Keratinocyte (primary cell): ENCODE measurements at regions not wholly inside any gene's neighbourhood (a gene's known extent, or its start where the extent isn't known, plus 50 kb on each side); places are given as distances from the start of the nearest gene placed in this dataset.

Experiments used
- DNase-seq: peaks from one replicate; pipeline ENCODE4 v3.0.0-alpha.2; 2011; ENCODE audit warnings: low read depth, missing footprints, low spot score
- FAIRE-seq: peaks from 2 replicates; lab custom pipeline; 2011; peaks lifted over from hg19 to GRCh38; lab: Jason Lieb, UNC
- H2AFZ ChIP-seq: 2 replicates; pipeline ENCODE4 v1.6.0; 2012; ENCODE audit warnings: low read length, control low read depth, inconsistent platforms; ENCODE audit not compliant: control insufficient read depth
- H3K27ac ChIP-seq: 2 replicates; pipeline ENCODE4 v1.5.1; 2011; ENCODE audit warnings: low read length; ENCODE audit not compliant: control insufficient read depth, insufficient read depth
- H3K27me3 ChIP-seq: 3 replicates; pipeline ENCODE4 v1.6.0; 2011; ENCODE audit warnings: low read length; ENCODE audit not compliant: control insufficient read depth, insufficient read depth; ENCODE audit errors: extremely low read depth
- H3K36me3 ChIP-seq, 2 experiments: 2 replicates in 1 of 2; 3 replicates in 1 of 2; pipeline ENCODE4 v1.5.1; 2011; ENCODE audit warnings: low read length in 2 of 2, mild to moderate bottlenecking in 1 of 2; ENCODE audit not compliant: control insufficient read depth in 2 of 2, insufficient read depth in 2 of 2; ENCODE audit errors: extremely low read depth in 1 of 2
- H3K4me1 ChIP-seq: 3 replicates; pipeline ENCODE4 v1.5.1; 2011; ENCODE audit warnings: low read length; ENCODE audit not compliant: control insufficient read depth, insufficient read depth; ENCODE audit errors: extremely low read depth
- H3K4me2 ChIP-seq: 3 replicates; pipeline ENCODE4 v1.6.0; 2011; ENCODE audit warnings: low read depth, low read length; ENCODE audit not compliant: control insufficient read depth, insufficient read depth; ENCODE audit errors: extremely low read depth
- H3K4me3 ChIP-seq, 3 experiments: fragments of 200-600 bp in 1 of 3; sonication (generic) in 1 of 3; 2 replicates in 2 of 3; 3 replicates in 1 of 3; pipeline ENCODE4 v1.5.1; 2011 to 2016; ENCODE audit warnings: low read length in 3 of 3, mild to moderate bottlenecking in 3 of 3, control low read depth in 2 of 3, inconsistent platforms in 1 of 3, low read depth in 1 of 3, mixed read lengths in 1 of 3, mixed run types in 1 of 3, moderate library complexity in 1 of 3; ENCODE audit not compliant: control insufficient read depth in 2 of 3, insufficient read depth in 2 of 3; ENCODE audit errors: extremely low read depth in 1 of 3
- H3K79me2 ChIP-seq: 2 replicates; pipeline ENCODE4 v1.6.0; 2012; ENCODE audit warnings: low read length; ENCODE audit not compliant: control insufficient read depth, insufficient read depth
- H3K9ac ChIP-seq: 3 replicates; pipeline ENCODE4 v1.6.0; 2011; ENCODE audit warnings: low read length; ENCODE audit not compliant: control insufficient read depth, insufficient read depth; ENCODE audit errors: extremely low read depth
- H3K9me1 ChIP-seq: 3 replicates; pipeline ENCODE4 v1.6.0; 2011; ENCODE audit warnings: low read length; ENCODE audit not compliant: control insufficient read depth, insufficient read depth; ENCODE audit errors: extremely low read depth
- H3K9me3 ChIP-seq: 2 replicates; pipeline ENCODE4 v1.5.1; 2012; ENCODE audit warnings: low read depth, low read length; ENCODE audit not compliant: control insufficient read depth
- H4K20me1 ChIP-seq: 3 replicates; pipeline ENCODE4 v1.6.0; 2011; ENCODE audit warnings: low read length; ENCODE audit not compliant: control insufficient read depth, insufficient read depth; ENCODE audit errors: extremely low read depth
- CTCF ChIP-seq, 3 experiments: IDR thresholded peaks in 1 of 3; conservative IDR thresholded peaks in 1 of 3; optimal IDR thresholded peaks in 1 of 3; 2 replicates in 2 of 3; 3 replicates in 1 of 3; pipeline versions ENCODE3 to v1.5.1; 2011; ENCODE audit warnings: low read length in 3 of 3, mild to moderate bottlenecking in 3 of 3, moderate library complexity in 2 of 3, control low read depth in 1 of 3, inconsistent platforms in 1 of 3; ENCODE audit not compliant: insufficient read depth in 2 of 3; ENCODE audit errors: extremely low read depth in 1 of 3
- EZH2 ChIP-seq: IDR thresholded peaks from one replicate; pipeline ENCODE4 v1.6.1; 2012; ENCODE audit warnings: inconsistent platforms, mild to moderate bottlenecking, low read length, moderate library complexity
- dilution Hi-C: fragments of 300-500 bp; cut with MboI; formaldehyde crosslinking; loops from one replicate; pipeline ENCODE4 v1.7.0; 2020; ENCODE audit warnings: low sequenced_read_pairs; ENCODE audit not compliant: extremely low pct_ligation_motif_present

DNA sequence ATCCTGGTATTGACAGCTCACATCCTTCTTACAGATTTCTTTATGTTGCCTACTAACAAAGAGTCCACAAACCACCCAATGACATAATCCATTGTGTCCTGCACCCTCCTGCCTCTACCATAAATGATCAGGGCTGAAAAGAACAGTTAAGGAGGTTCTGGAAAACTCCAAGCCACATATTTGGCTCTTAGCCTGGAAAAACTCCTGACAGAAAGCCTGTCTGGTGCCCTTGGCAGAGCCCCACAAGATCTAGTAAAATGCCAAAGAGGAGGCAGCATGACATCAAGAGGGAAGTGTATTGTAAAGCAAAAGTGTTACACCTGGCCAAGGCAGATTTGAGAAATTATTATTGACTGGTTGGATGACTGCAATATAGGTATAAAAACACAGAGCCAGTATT lies 126.4 kb upstream of the VGLL2 start:
- H3K79me2 ChIP-seq = no peaks in the 10 kb centered on the region
- no peaks in the 10 kb centered on the region for H3K4me1 ChIP-seq
- no peaks in the 10 kb centered on the region for H4K20me1 ChIP-seq
- H2AFZ ChIP-seq = no peak overlapping the region
- no peak for DNase-seq
- TF ChIP-seq EZH2 (no peak), CTCF (optimal IDR thresholded peaks at IDR 0.05 in 1 of 3, IDR thresholded peaks at IDR 0.05 in 1 of 3, conservative IDR thresholded peaks at IDR 0.05 in 1 of 3; ENCODE audit: extremely low read depth in 1 of 3, insufficient read depth in 2 of 3, low read length in 3 of 3) (no peak)
- no peaks in the 10 kb centered on the region for H3K9me1 ChIP-seq
- no peaks in the 10 kb centered on the region for H3K27me3 ChIP-seq
- H3K9me3 ChIP-seq = no peaks in the 10 kb centered on the region
- no peaks in the 10 kb centered on the region for H3K36me3 ChIP-seq
- dilution Hi-C loops = no loop called here
- H3K4me3 ChIP-seq = no peak overlapping the region
- FAIRE-seq = no peak
- H3K27ac ChIP-seq = no peak overlapping the region
- no peak overlapping the region for H3K4me2 ChIP-seq
- H3K9ac ChIP-seq = no peak overlapping the region

GRCh38 chr6:117142142-117142541 lies 123.2 kb upstream of the VGLL2 start:
- H3K4me3 ChIP-seq = no peak overlapping the region
- H3K4me2 ChIP-seq = no peak overlapping the region
- H3K36me3 ChIP-seq = no peaks in the 10 kb centered on the region
- no peaks in the 10 kb centered on the region for H4K20me1 ChIP-seq
- H3K4me1 ChIP-seq = no peaks in the 10 kb centered on the region
- no peaks in the 10 kb centered on the region for H3K9me1 ChIP-seq
- H3K79me2 ChIP-seq = no peaks in the 10 kb centered on the region
- FAIRE-seq (no peak), DNase-seq (no peak)
- H2AFZ ChIP-seq = no peak overlapping the region
- H3K9ac ChIP-seq = no peak overlapping the region
- no peaks in the 10 kb centered on the region for H3K9me3 ChIP-seq
- no peaks in the 10 kb centered on the region for H3K27me3 ChIP-seq
- no peak for TF ChIP-seq CTCF (optimal IDR thresholded peaks at IDR 0.05 in 1 of 3, IDR thresholded peaks at IDR 0.05 in 1 of 3, conservative IDR thresholded peaks at IDR 0.05 in 1 of 3; ENCODE audit: extremely low read depth in 1 of 3, insufficient read depth in 2 of 3, low read length in 3 of 3)
- no peak for TF ChIP-seq EZH2
- dilution Hi-C loops = no loop called here
- no peak overlapping the region for H3K27ac ChIP-seq
